Choroid plexus epithelial cell (primary cell): ENCODE measurements at regions not wholly inside any gene's neighbourhood (a gene's known extent, or its start where the extent isn't known, plus 50 kb on each side); places are given as distances from the start of the nearest gene placed in this dataset.

ENCODE experiments used
- DNase-seq: peaks from one replicate; pipeline ENCODE4 v3.0.0-alpha.2; 2010; ENCODE audit warnings: low read depth
- H3K4me3 ChIP-seq: 2 replicates; pipeline ENCODE4 v1.5.1; 2011; ENCODE audit warnings: low read depth, mild to moderate bottlenecking, control low read depth, low read length, moderate library complexity
- CTCF ChIP-seq: conservative IDR thresholded peaks from 2 replicates; pipeline ENCODE4 v1.5.1; 2011; ENCODE audit warnings: low read depth, mild to moderate bottlenecking, control low read depth, inconsistent platforms, low read length, moderate library complexity

- no peak for TF ChIP-seq CTCF
- no peak overlapping the region for H3K4me3 ChIP-seq
- no peak for DNase-seq
Measured at GRCh38 chr13:79267560-79267959, 138.5 kb downstream of the RBM26 start.

GRCh38 chr13:79258489-79258888, 147.6 kb downstream of the RBM26 start:
- DNase-seq: no peak
- TF ChIP-seq CTCF: no peak
- H3K4me3 ChIP-seq: no peak overlapping the region

- no peak for DNase-seq
- TF ChIP-seq CTCF: no peak
Measured at GRCh38 chr13:79246578-79246949, 159.5 kb downstream of the RBM26 start.

GRCh38 chr13:79245937-79246577, 160.0 kb downstream of the RBM26 start:
- no peak overlapping the region for H3K4me3 ChIP-seq
- no peak for DNase-seq
- TF ChIP-seq CTCF: no peak

More at GRCh38 chr13:79246578-79246949, 159.5 kb downstream of the RBM26 start:
- H3K4me3 ChIP-seq: no peak overlapping the region

- no peak for TF ChIP-seq CTCF
- H3K4me3 ChIP-seq: no peak overlapping the region
- DNase-seq: no peak
Measured at GRCh38 chr13:79241697-79242096, 164.4 kb downstream of the RBM26 start.

GRCh38 chr13:79237981-79238380, 168.1 kb downstream of the RBM26 start:
- DNase-seq: no peak
- TF ChIP-seq CTCF: no peak
- no peak overlapping the region for H3K4me3 ChIP-seq

- H3K4me3 ChIP-seq: no peak overlapping the region
- TF ChIP-seq CTCF: no peak
- DNase-seq: no peak
Measured at GRCh38 chr13:79231887-79232286, 174.2 kb downstream of the RBM26 start.
